K562 (cell line): ENCODE measurements at regions not wholly inside any gene's neighbourhood (a gene's known extent, or its start where the extent isn't known, plus 50 kb on each side); places are given as distances from the start of the nearest gene placed in this dataset.

ENCODE experiments used
- ATAC-seq: fragments of 200-7000 bp; cut with Tn5 transposase; 3 replicates; pipeline ENCODE4 v1.9.1; 2020; ENCODE audit warnings: moderate library complexity
- BruUV-seq: library from RNA; stranded (reverse); fragments of 400-500 nt; replicated peaks from 2 replicates; lab custom pipeline; 2021; lab: Mats Ljungman, UMichigan
- CTCF ChIA-PET: fragments of 300-600 bp; formaldehyde crosslinking; extraction: SDS; loops from one replicate; lab custom pipeline; 2021; ENCODE audit warnings: low intra/inter-chr PET ratio; lab: Yijun Ruan, JAX
- POLR2A ChIA-PET: fragments of 300-600, 350-650 bp; sonication (Branson Sonifier 250); formaldehyde crosslinking; extraction: SDS; loops from one replicate; lab custom pipeline; 2021; ENCODE audit warnings: antibody characterized with exemption, inconsistent platforms; lab: Yijun Ruan, JAX
- DNase-seq, 4 experiments: peaks; one replicate each; pipeline versions ENCODE4 v3.0.0 to v3.0.0-alpha.2; 2011 to 2018; ENCODE audit warnings: low spot score in 3 of 4, mixed read lengths in 3 of 4; ENCODE audit errors: extremely low read depth in 1 of 4
- FAIRE-seq: peaks from 2 replicates; lab custom pipeline; 2011; peaks lifted over from hg19 to GRCh38; lab: Jason Lieb, UNC
- H2AFZ ChIP-seq: 2 replicates; pipeline ENCODE4 v1.6.0; 2011; ENCODE audit warnings: low read depth, low read length, control low read depth, inconsistent platforms
- H3K27ac ChIP-seq: fragments of 200-600 bp; 3 replicates; pipeline ENCODE4 v1.8.0; 2011; ENCODE audit warnings: low read depth, mild to moderate bottlenecking, control low read depth, inconsistent platforms, low read length, moderate library complexity, mixed read lengths; ENCODE audit errors: extremely low read depth
- H3K27me3 ChIP-seq, 2 experiments: fragments of 300-600 bp in 1 of 2; 2 replicates in 1 of 2; 3 replicates in 1 of 2; pipeline versions ENCODE4 v1.6.0 to v1.8.0; 2011; ENCODE audit warnings: inconsistent platforms in 2 of 2, low read length in 2 of 2, mild to moderate bottlenecking in 1 of 2, mixed read lengths in 1 of 2, moderate library complexity in 1 of 2; ENCODE audit not compliant: control insufficient read depth in 2 of 2, insufficient read depth in 2 of 2
- H3K36me3 ChIP-seq: fragments of 300-600 bp; 3 replicates; pipeline ENCODE4 v1.8.0; 2011; ENCODE audit warnings: mild to moderate bottlenecking, low read length, inconsistent platforms; ENCODE audit not compliant: control insufficient read depth, insufficient read depth
- H3K4me1 ChIP-seq, 2 experiments: fragments of 200-600 bp in 1 of 2; replicated peaks in 1 of 2; 2 replicates in 1 of 2; 3 replicates in 1 of 2; pipeline versions ENCODE4 v1.5.1 to v1.8.0; 2011; ENCODE audit warnings: inconsistent platforms in 2 of 2, low read length in 2 of 2, mild to moderate bottlenecking in 1 of 2, mixed read lengths in 1 of 2, moderate library complexity in 1 of 2; ENCODE audit not compliant: control insufficient read depth in 2 of 2, insufficient read depth in 2 of 2
- H3K4me2 ChIP-seq: 2 replicates; pipeline ENCODE4 v1.6.1; 2011; ENCODE audit warnings: low read length, control low read depth, inconsistent platforms, mixed read lengths; ENCODE audit not compliant: insufficient read depth
- H3K4me3 ChIP-seq: fragments of 200-600 bp; sonication (generic), shearing (Covaris generic); 2 replicates; pipeline ENCODE4 v1.5.1; 2016; ENCODE audit warnings: control low read depth, inconsistent platforms
- H3K79me2 ChIP-seq: fragments of 200-600 bp; 3 replicates; pipeline ENCODE4 v1.8.0; 2011; ENCODE audit warnings: low read length, inconsistent platforms; ENCODE audit not compliant: control insufficient read depth, insufficient read depth
- H3K9ac ChIP-seq, 2 experiments: 2 replicates each; pipeline versions ENCODE4 v1.6.0 to v1.6.1; 2011; ENCODE audit warnings: low read depth in 2 of 2, low read length in 2 of 2, control low read depth in 1 of 2, inconsistent platforms in 1 of 2, mild to moderate bottlenecking in 1 of 2, mixed read lengths in 1 of 2; ENCODE audit not compliant: insufficient read depth in 1 of 2
- H3K9me1 ChIP-seq: one replicate; pipeline ENCODE4 v1.6.0; 2011; ENCODE audit warnings: inconsistent platforms, mild to moderate bottlenecking, low read length, moderate library complexity; ENCODE audit not compliant: control insufficient read depth, insufficient read depth
- H3K9me3 ChIP-seq: replicated peaks from 2 replicates; pipeline ENCODE4 v1.5.1; 2011; ENCODE audit warnings: low read depth, low read length, inconsistent platforms; ENCODE audit not compliant: control insufficient read depth, insufficient read depth
- H4K20me1 ChIP-seq: replicated peaks from 2 replicates; pipeline ENCODE4 v1.6.1; 2011; ENCODE audit warnings: low read length, inconsistent platforms, mixed read lengths; ENCODE audit not compliant: control insufficient read depth, insufficient read depth
- BACH1 ChIP-seq: fragments of 200-800 bp; sonication (Bioruptor generic); IDR thresholded peaks from 2 replicates; pipeline ENCODE4 v1.6.1; 2016; ENCODE audit warnings: missing genetic modification characterization, missing compliant biosample characterization
- CLOCK ChIP-seq: fragments of 250-450 bp; sonication (Bioruptor Pico); IDR thresholded peaks from 2 replicates; pipeline ENCODE4 v1.4.0; 2020; ENCODE audit warnings: mild to moderate bottlenecking, moderate library complexity, borderline replicate concordance
- MCM7 ChIP-seq, 2 experiments: fragments of 450-650 bp; IDR thresholded peaks; 2 replicates each; pipeline ENCODE4 v1.6.1; 2016 to 2018
- NEUROD1 ChIP-seq: fragments of 150-350 bp; IDR thresholded peaks from 2 replicates; pipeline ENCODE4 v1.6.1; 2014; ENCODE audit warnings: borderline replicate concordance, low read length, low read depth; ENCODE audit not compliant: partially characterized antibody
- POLR3G ChIP-seq: IDR thresholded peaks from 2 replicates; pipeline ENCODE4 v1.6.1; 2011; ENCODE audit not compliant: insufficient read length, insufficient replicate concordance; ENCODE audit errors: extremely low read depth
- RFX5 ChIP-seq: IDR thresholded peaks from 2 replicates; pipeline ENCODE4 v1.6.1; 2011; ENCODE audit warnings: low read depth, mild to moderate bottlenecking, improper control_type of control experiment, low read length
- SIN3A ChIP-seq, 2 experiments: fragments of 150-350 bp in 1 of 2; IDR thresholded peaks; 2 replicates each; pipeline ENCODE4 v1.6.1; 2011 to 2016; ENCODE audit warnings: borderline replicate concordance in 2 of 2, low read depth in 2 of 2, low read length in 2 of 2, mild to moderate bottlenecking in 2 of 2, moderate library complexity in 2 of 2; ENCODE audit not compliant: control insufficient read depth in 1 of 2
- SIN3B ChIP-seq: fragments of 450-650 bp; IDR thresholded peaks from 2 replicates; pipeline ENCODE4 v1.6.1; 2017; ENCODE audit warnings: low read depth, mild to moderate bottlenecking, moderate library complexity
- ZBTB43 ChIP-seq: sonication (generic); formaldehyde crosslinking; IDR thresholded peaks from 2 replicates; pipeline ENCODE4 v1.8.0; 2023; ENCODE audit warnings: mild to moderate bottlenecking, missing genetic modification reagents
- ZNF133 ChIP-seq: fragments of 250-450 bp; sonication (Bioruptor Pico); IDR thresholded peaks from 2 replicates; pipeline ENCODE4 v1.4.0; 2020; ENCODE audit warnings: mild to moderate bottlenecking
- WGBS: fragments of 100-300 bp; shearing (Covaris generic); methylation state at CpG from one replicate; pipeline ENCODE4 v1.1.6; 2016; ENCODE audit warnings: low coverage, mixed read lengths; ENCODE audit not compliant: insufficient coverage; ENCODE audit errors: missing lambda C conversion rate; 5-methylcytosine and 5-hydroxymethylcytosine counted together
- in situ Hi-C: fragments of 300-500 bp; cut with MboI; formaldehyde crosslinking; loops from 4 replicates; pipeline ENCODE4 v1.15.0; 2018; ENCODE audit warnings: inconsistent platforms, mixed read lengths
- intact Hi-C: fragments of 100-400 bp; cut with micrococcal nuclease; formaldehyde crosslinking; loops from 2 replicates; pipeline ENCODE4 v1.14.2; 2022

GRCh38 chr3:124346487-124346886 is 354.6 kb upstream of the ROPN1 start:
- no peak overlapping the region for H3K9ac ChIP-seq
- DNase-seq = no peak
- H4K20me1 ChIP-seq = no peaks in the 10 kb centered on the region
- intact Hi-C loops = no loop called here
- no peaks in the 10 kb centered on the region for H3K27me3 ChIP-seq
- H3K9me1 ChIP-seq = no peaks in the 10 kb centered on the region
- ATAC-seq = no peak
- no peak overlapping the region for H3K4me2 ChIP-seq
- in situ Hi-C loops = no loop called here
- no peaks in the 10 kb centered on the region for H3K9me3 ChIP-seq
- WGBS = 0% methylated on average over 4 of the region's 4 CpGs
- no peaks in the 10 kb centered on the region for H3K79me2 ChIP-seq
- H3K4me1 ChIP-seq = no peaks in the 10 kb centered on the region
- H2AFZ ChIP-seq = no peak overlapping the region
- ChIA-PET CTCF (no interaction called here), POLR2A (no interaction called here)
- BruUV-seq = no TSS peak
- H3K27ac ChIP-seq = no peak overlapping the region
- FAIRE-seq = no peak
- no peaks in the 10 kb centered on the region for H3K36me3 ChIP-seq
- TF ChIP-seq CLOCK (CRISPR knock-in tag) = no peak
- no peak for TF ChIP-seq MCM7 (IDR thresholded peaks at IDR 0.05)
- TF ChIP-seq POLR3G = no peak
- no peak for TF ChIP-seq ZBTB43 (CRISPR knock-in tag)
- no peak for TF ChIP-seq NEUROD1
- TF ChIP-seq RFX5 = no peak
- TF ChIP-seq SIN3A (IDR thresholded peaks at IDR 0.05; ENCODE audit: borderline replicate concordance in 2 of 2, control insufficient read depth in 1 of 2, low read depth in 2 of 2, low read length in 2 of 2) = no peak
- no peak for TF ChIP-seq SIN3B
- no peak for TF ChIP-seq BACH1 (tag)
- no peak for TF ChIP-seq ZNF133 (CRISPR knock-in tag)
- H3K4me3 ChIP-seq = no peak overlapping the region
